ENCODE measurements at regions not wholly inside any gene's neighbourhood (a gene's known extent, or its start where the extent isn't known, plus 50 kb on each side); places are given as distances from the start of the nearest gene placed in this dataset.

DNA sequence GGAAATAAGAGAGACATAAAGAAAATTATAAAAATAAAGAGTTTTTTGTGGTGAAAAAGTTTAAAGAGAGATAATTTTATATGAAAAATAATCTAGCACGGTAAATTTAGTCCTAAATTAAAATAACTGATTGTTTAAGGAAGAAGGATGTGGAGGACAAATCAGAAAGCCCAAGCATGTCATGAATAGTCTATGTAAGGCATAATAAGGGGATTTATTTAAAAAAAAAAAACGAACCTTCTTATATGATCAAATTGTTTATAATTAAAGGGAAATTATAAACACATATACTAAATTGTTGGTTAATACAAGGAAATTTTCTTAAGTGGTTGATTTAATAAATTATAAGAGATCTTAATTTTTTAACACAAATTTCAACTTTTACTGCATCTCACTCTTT lies 551.8 kb upstream of the TYRP1 start:
- Histone ChIP-seq H3K4me1 (no peaks in the 10 kb centered on the region), H3K9me3 (peaks cover 0 to 30% (median 4%) of the 10 kb centered on the region in 12 donors), H3K36me3 (no peaks in the 10 kb centered on the region), H3K27ac (no peak overlapping the region), H3K27me3 (no peaks in the 10 kb centered on the region), H3K4me3 (no peak overlapping the region)
- ATAC-seq = no peak
- TF ChIP-seq POLR2A (IDR thresholded peaks at IDR 0.05) = no peak
- TF ChIP-seq, protein P1, sequence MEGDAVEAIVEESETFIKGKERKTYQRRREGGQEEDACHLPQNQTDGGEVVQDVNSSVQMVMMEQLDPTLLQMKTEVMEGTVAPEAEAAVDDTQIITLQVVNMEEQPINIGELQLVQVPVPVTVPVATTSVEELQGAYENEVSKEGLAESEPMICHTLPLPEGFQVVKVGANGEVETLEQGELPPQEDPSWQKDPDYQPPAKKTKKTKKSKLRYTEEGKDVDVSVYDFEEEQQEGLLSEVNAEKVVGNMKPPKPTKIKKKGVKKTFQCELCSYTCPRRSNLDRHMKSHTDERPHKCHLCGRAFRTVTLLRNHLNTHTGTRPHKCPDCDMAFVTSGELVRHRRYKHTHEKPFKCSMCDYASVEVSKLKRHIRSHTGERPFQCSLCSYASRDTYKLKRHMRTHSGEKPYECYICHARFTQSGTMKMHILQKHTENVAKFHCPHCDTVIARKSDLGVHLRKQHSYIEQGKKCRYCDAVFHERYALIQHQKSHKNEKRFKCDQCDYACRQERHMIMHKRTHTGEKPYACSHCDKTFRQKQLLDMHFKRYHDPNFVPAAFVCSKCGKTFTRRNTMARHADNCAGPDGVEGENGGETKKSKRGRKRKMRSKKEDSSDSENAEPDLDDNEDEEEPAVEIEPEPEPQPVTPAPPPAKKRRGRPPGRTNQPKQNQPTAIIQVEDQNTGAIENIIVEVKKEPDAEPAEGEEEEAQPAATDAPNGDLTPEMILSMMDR (IDR thresholded peaks at IDR 0.05) = no peak
- DNase-seq = no peak
- intact Hi-C loops (cut with DNase I) = no loop called here
- 48 to 62% (median 54%) methylated on average over 2 of the region's 2 CpGs for WGBS, 4 donors

DNA sequence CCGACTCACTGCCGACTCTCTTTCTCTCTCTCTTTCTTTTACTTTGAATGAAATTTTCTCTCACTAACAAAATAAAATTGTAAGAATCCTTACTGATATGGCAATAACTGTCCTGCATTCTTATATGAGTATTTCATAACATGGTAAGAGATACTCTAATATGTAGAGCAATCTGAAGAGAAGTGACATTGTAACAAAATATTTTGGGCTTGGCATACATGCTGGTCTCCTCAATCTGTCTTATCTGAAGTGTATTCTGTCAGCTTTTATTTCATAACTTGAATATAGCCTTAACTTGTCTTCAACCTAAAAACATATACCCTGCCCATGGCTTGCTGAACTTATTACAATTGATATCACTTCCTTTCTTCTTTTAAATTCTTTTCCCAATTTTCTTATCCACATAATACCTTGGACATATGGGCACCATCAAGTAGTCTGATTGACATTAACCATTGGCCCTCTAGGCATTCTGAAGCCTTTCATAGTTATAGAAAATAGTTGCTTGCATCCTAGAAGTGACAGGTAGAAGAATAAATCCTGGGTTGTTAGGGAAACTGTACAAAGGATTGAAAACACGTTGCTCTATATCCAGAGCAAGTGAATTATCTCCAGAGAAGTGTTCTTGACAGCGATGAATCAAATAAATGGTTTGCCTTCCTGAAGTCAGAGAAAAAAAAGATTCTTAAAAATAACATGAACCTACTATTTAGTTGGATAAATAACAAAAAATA lies 537.6 kb upstream of the TYRP1 start:
- TF ChIP-seq POLR2A (IDR thresholded peaks at IDR 0.05) = no peak
- TF ChIP-seq, protein P1 (IDR thresholded peaks at IDR 0.05) = no peak
- 72 to 80% (median 74%) methylated on average over 4 of the region's 4 CpGs for WGBS, 4 donors
- Histone ChIP-seq H3K4me1 (no peaks in the 10 kb centered on the region), H3K4me3 (no peak overlapping the region), H3K36me3 (no peaks in the 10 kb centered on the region), H3K9me3 (no peaks in the 10 kb centered on the region), H3K27ac (no peak overlapping the region), H3K27me3 (no peaks in the 10 kb centered on the region)
- no peak for DNase-seq
- no peak for ATAC-seq
- intact Hi-C loops (cut with DNase I) = no loop called here

DNA sequence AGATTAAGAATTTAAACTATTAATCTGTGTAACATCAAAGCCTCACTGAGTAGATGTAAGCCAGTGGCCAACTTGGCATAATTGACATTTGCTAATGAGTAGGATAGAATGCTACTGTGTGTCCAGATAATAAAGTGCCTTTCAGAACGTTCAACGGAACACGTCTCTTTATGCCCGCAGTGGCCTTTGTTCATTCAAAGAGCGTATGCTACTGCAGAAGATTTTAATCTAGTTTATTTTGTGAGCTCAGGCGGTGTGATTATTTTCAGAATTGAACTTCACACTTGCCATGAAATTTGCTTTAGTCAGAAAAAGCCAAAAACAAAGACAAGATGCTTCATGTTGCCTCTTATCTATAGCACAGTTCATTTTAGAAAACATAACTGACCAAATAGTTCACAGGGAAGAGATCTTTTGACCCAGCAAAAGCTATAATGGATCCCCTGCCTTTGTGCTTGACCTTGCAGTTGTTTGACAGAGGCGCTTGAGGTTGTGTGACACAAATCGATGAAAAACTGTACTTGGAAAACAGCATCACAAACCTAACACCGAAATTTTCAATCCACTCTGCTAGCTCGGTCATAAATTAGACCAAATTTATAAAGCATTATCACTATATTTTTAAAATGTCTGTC lies 530.9 kb upstream of the TYRP1 start:
- H3K36me3 ChIP-seq = no peaks in the 10 kb centered on the region
- no peaks in the 10 kb centered on the region for H3K9me3 ChIP-seq
- 73 to 85% (median 82%) methylated on average over 10 of the region's 10 CpGs for WGBS, 4 donors
- no peak overlapping the region for H3K27ac ChIP-seq
- no peak for TF ChIP-seq POLR2A (IDR thresholded peaks at IDR 0.05)
- TF ChIP-seq, protein P1 (IDR thresholded peaks at IDR 0.05) = no peak
- intact Hi-C loops (cut with DNase I) = no loop called here
- no peaks in the 10 kb centered on the region for H3K27me3 ChIP-seq
- H3K4me1 ChIP-seq = no peaks in the 10 kb centered on the region
- no peak for DNase-seq
- no peak for ATAC-seq
- no peak overlapping the region for H3K4me3 ChIP-seq

DNA sequence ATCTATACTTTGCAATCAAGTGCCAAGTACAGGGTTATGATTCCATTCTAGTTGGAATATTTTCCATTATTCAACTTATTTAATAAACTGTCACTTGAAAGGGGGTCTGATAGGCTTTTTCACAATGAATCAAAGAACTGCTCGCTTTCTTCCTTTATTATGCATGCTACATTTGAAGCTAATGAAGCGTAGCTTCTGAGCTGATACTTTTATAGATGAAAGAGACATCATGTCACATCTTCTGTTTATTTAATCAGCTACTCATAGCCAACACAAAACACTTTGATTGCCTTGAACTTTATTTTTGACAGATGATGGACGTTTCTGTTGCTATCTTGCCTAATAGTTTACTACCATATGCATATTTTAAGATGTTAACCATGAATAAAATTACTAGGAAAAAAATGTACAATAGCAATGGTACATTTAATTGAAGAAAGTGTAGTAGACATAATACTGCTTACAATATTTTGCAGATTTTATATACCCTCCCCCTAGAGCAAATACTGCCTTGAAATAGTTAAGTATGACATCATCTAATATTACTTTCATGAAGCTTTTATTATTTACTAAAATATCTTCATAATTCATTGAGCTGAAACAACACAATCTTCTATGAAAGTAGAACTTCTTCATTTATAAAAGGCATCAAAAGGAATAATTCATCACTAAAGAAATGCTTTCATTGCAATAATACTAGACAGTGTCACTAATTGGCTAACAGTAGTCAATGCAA lies 529.3 kb upstream of the TYRP1 start:
- no peaks in the 10 kb centered on the region for H3K4me1 ChIP-seq
- intact Hi-C loops (cut with DNase I) = no loop called here
- H3K27ac ChIP-seq = no peak overlapping the region
- H3K9me3 ChIP-seq = no peaks in the 10 kb centered on the region
- TF ChIP-seq, protein P1 (IDR thresholded peaks at IDR 0.05) = no peak
- no peak for TF ChIP-seq POLR2A (IDR thresholded peaks at IDR 0.05)
- no peak for DNase-seq
- WGBS, 4 donors = 64 to 75% (median 71%) methylated on average over 3 of the region's 3 CpGs
- no peaks in the 10 kb centered on the region for H3K27me3 ChIP-seq
- no peak for ATAC-seq
- no peak overlapping the region for H3K4me3 ChIP-seq
- no peaks in the 10 kb centered on the region for H3K36me3 ChIP-seq

Measured in heart left ventricle (tissue), 16 donors.